Tibial nerve (tissue), 4 donors: ENCODE measurements at regions not wholly inside any gene's neighbourhood (a gene's known extent, or its start where the extent isn't known, plus 50 kb on each side); places are given as distances from the start of the nearest gene placed in this dataset.

ENCODE experiments used
- DNase-seq, 2 donors: peaks; one replicate each; pipeline ENCODE4 v3.0.0-alpha.2; 2019; ENCODE audit warnings: low spot score in 2 of 2
- H3K27ac ChIP-seq, 4 donors: fragments of 200-600 bp; sonication (generic) in 3 of 4; one replicate each; pipeline ENCODE4 v1.5.1; 2017 to 2019; ENCODE audit warnings: mild to moderate bottlenecking in 1 of 4
- H3K27me3 ChIP-seq, 2 donors: fragments of 200-600 bp; sonication (generic) in 1 of 2; one replicate each; pipeline versions ENCODE4 v1.5.1 to v1.6.0; 2017 to 2019
- H3K36me3 ChIP-seq, 3 donors: fragments of 200-600 bp; sonication (generic); one replicate each; pipeline ENCODE4 v1.5.1; 2018 to 2019
- H3K4me1 ChIP-seq, 4 donors: fragments of 200-600 bp; sonication (generic) in 3 of 4; one replicate each; pipeline ENCODE4 v1.5.1; 2017 to 2019
- H3K4me3 ChIP-seq, 4 donors: fragments of 200-600 bp; sonication (generic) in 3 of 4; one replicate each; pipeline ENCODE4 v1.5.1; 2017 to 2019; ENCODE audit warnings: mild to moderate bottlenecking in 1 of 4, moderate library complexity in 1 of 4
- H3K9me3 ChIP-seq, 4 donors: fragments of 200-600 bp; sonication (generic) in 3 of 4; one replicate each; pipeline ENCODE4 v1.5.1; 2017 to 2019
- CTCF ChIP-seq, 5 experiments: fragments of 200-600 bp in 3 of 5; fragments of 450-650 bp in 2 of 5; sonication (generic) in 3 of 5; IDR thresholded peaks; one replicate each; pipeline ENCODE4 v1.5.1; 2016 to 2019; ENCODE audit warnings: antibody characterized with exemption in 5 of 5, mild to moderate bottlenecking in 3 of 5, moderate library complexity in 2 of 5
- EP300 ChIP-seq, 2 donors: sonication (generic); formaldehyde crosslinking; IDR thresholded peaks; one replicate each; pipeline ENCODE4 v1.6.1; 2017; ENCODE audit warnings: antibody characterized with exemption in 2 of 2, mild to moderate bottlenecking in 1 of 2
- POLR2A ChIP-seq, 2 donors: fragments of 450-650 bp; IDR thresholded peaks; one replicate each; pipeline ENCODE4 v1.6.1; 2017; ENCODE audit warnings: antibody characterized with exemption in 2 of 2, mild to moderate bottlenecking in 2 of 2, moderate library complexity in 2 of 2
- WGBS, 2 donors: methylation state at CpG; one replicate each; pipeline ENCODE4 v1.1.5; 2018; 5-methylcytosine and 5-hydroxymethylcytosine counted together

GRCh38 chr10:33799281-33799943 is 464.9 kb upstream of the NRP1 start:
- Histone ChIP-seq H3K36me3 (no peaks in the 10 kb centered on the region), H3K9me3 (no peaks in the 10 kb centered on the region), H3K27me3 (no peaks in the 10 kb centered on the region), H3K27ac (no peak overlapping the region), H3K4me1 (no peaks in the 10 kb centered on the region), H3K4me3 (no peak overlapping the region)
- 30 to 44% methylated on average over 4 of the region's 4 CpGs for WGBS, 2 donors
- DNase-seq: no peak
- TF ChIP-seq POLR2A (IDR thresholded peaks at IDR 0.05) (no peak), EP300 (IDR thresholded peaks at IDR 0.05) (no peak), CTCF (IDR thresholded peaks at IDR 0.05) (no peak)

GRCh38 chr10:33798754-33799153 is 464.3 kb upstream of the NRP1 start:
- no peak for TF ChIP-seq CTCF (IDR thresholded peaks at IDR 0.05)
- no peak for TF ChIP-seq EP300 (IDR thresholded peaks at IDR 0.05)
- TF ChIP-seq POLR2A (IDR thresholded peaks at IDR 0.05): no peak
- WGBS, 2 donors: 88 to 97% methylated on average over 1 of the region's 1 CpG
- Histone ChIP-seq H3K27ac (no peak overlapping the region), H3K27me3 (no peaks in the 10 kb centered on the region), H3K4me1 (no peaks in the 10 kb centered on the region), H3K36me3 (no peaks in the 10 kb centered on the region), H3K9me3 (no peaks in the 10 kb centered on the region), H3K4me3 (no peak overlapping the region)
- no peak for DNase-seq

- Histone ChIP-seq H3K27me3 (no peaks in the 10 kb centered on the region), H3K36me3 (no peaks in the 10 kb centered on the region), H3K27ac (no peak overlapping the region), H3K4me1 (no peaks in the 10 kb centered on the region), H3K9me3 (no peaks in the 10 kb centered on the region), H3K4me3 (no peak overlapping the region)
- no peak for TF ChIP-seq CTCF (IDR thresholded peaks at IDR 0.05)
- no peak for TF ChIP-seq EP300 (IDR thresholded peaks at IDR 0.05)
- TF ChIP-seq POLR2A (IDR thresholded peaks at IDR 0.05): no peak
- no peak for DNase-seq
- WGBS, 2 donors: 86 to 92% methylated on average over 2 of the region's 2 CpGs
These were observed 462.2 kb upstream of the NRP1 start for GRCh38 chr10:33796680-33797079.

- H3K27ac ChIP-seq: no peak overlapping the region
- H3K4me3 ChIP-seq: no peak overlapping the region
- peaks cover 0 to 3% (median under 1%) of the 10 kb centered on the region in 4 donors for H3K4me1 ChIP-seq
- H3K9me3 ChIP-seq: no peaks in the 10 kb centered on the region
- H3K27me3 ChIP-seq: no peaks in the 10 kb centered on the region
- H3K36me3 ChIP-seq: no peaks in the 10 kb centered on the region
- TF ChIP-seq CTCF (IDR thresholded peaks at IDR 0.05) (no peak), POLR2A (IDR thresholded peaks at IDR 0.05) (no peak), EP300 (IDR thresholded peaks at IDR 0.05) (no peak)
- no peak for DNase-seq
These were observed 461.1 kb upstream of the NRP1 start for GRCh38 chr10:33795529-33795928.

GRCh38 chr10:33794460-33794859 is 460.0 kb upstream of the NRP1 start:
- no peak for TF ChIP-seq POLR2A (IDR thresholded peaks at IDR 0.05)
- TF ChIP-seq EP300 (IDR thresholded peaks at IDR 0.05): no peak
- no peak for TF ChIP-seq CTCF (IDR thresholded peaks at IDR 0.05)
- peaks cover 0 to 6% (median 2%) of the 10 kb centered on the region in 4 donors for H3K4me1 ChIP-seq
- no peak for DNase-seq
- H3K27ac ChIP-seq: no peak overlapping the region
- H3K27me3 ChIP-seq: no peaks in the 10 kb centered on the region
- no peaks in the 10 kb centered on the region for H3K9me3 ChIP-seq
- 62 to 74% methylated on average over 3 of the region's 3 CpGs for WGBS, 2 donors
- no peak overlapping the region for H3K4me3 ChIP-seq
- H3K36me3 ChIP-seq: no peaks in the 10 kb centered on the region
